Stimulated activated CD4-positive, alpha-beta T cell treated with anti-CD3 and anti-CD28 coated beads, Interleukin-12 subunit alpha, Interleukin-12 subunit beta, amount 100 ng/mL, for 48 hours (primary cell): ENCODE measurements at regions not wholly inside any gene's neighbourhood (a gene's known extent, or its start where the extent isn't known, plus 50 kb on each side); places are given as distances from the start of the nearest gene placed in this dataset.

ENCODE experiments used
- DNase-seq, 3 donors: peaks; one replicate each; pipeline ENCODE4 v3.0.0-alpha.2; 2020; ENCODE audit warnings: low read depth in 2 of 3, low spot score in 1 of 3

DNA sequence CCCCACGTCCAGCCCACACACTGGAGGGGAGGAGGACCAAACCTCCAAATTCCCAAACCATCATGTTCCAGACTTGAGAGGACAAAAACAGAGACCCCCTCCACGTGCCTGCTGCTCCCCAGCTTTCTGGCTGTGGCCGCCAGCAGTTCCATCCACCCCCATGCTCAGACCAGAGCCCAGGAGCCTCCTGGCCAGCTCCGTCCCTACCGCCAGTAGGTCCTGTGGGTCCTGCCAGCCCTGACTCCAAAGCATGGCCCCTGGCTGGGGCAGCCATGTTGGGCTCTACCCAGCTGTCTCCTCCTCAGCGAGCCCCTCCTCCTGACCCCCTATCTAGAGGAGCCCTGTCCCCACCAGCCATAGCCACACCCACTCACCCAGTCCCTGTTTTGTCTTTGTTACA, 227.3 kb upstream of the RTL1 start:
- DNase-seq = no peak

DNA sequence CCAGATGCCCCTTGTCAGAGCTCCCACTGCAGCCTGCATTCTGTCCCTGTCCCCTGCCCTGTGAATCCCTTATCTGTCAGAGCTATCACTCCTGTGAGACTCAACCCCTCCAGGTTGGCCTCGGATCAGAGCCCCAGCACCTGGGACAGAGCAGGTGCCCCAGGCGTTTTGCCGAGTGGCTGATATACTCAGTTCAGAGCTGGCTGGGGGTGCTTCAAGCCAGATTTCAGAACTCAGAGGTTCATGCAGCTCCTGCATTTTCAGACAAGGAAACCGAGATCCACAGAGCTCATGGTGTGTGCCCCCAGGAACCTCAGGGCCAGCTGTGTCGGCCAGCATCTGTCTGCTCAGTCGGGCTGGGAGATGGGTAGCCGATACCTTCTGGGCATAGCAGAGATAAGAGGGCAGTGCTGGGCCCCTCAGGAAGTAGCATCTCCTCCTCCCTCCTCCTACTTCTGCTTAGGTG, 228.0 kb upstream of the RTL1 start:
- no peak for DNase-seq

DNA sequence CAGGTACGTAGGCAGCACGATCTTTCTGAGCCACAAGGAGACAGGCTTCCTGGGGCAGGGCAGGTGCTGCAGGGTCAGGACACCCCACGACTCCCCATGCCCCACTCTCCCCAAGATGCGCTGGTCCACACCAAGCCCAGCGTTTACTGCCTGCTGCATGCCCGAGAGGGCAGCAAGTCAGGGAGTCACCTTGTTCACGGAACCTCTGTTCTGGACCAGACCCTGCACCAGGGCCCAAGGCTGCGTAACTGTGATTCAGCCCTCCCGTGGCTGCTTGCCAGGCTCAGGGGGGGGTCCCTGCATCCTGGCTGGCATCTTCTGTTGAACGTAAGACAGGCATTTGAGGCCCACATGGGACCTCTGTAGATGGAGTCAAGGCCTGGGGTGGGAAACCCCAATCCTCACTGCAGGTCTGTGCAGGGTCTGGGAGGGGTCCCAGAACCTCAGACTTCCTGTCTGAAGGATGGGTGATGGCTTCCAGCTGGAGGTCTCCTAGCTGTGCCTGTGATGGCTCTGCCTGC, 228.6 kb upstream of the RTL1 start:
- no peak for DNase-seq

DNA sequence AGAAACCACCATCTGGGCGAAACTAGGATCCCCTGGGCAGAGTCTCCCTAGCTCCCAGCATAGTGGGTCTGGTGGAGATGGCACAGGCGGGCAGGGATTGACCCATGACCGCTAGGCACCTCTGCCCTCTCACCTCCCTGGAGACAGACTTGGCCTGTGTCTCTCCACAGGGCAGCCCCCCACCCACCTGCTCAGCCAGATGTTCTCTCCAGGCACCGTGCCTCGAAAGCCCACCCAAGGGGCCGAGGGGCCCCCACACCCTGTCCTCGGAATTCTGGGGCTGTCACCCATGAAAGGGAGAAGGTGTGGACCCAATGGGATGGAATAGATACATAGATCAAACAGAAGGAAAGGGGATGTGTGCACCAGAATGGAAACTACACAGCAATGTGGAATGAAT, 229.1 kb upstream of the RTL1 start:
- no peak for DNase-seq

DNA sequence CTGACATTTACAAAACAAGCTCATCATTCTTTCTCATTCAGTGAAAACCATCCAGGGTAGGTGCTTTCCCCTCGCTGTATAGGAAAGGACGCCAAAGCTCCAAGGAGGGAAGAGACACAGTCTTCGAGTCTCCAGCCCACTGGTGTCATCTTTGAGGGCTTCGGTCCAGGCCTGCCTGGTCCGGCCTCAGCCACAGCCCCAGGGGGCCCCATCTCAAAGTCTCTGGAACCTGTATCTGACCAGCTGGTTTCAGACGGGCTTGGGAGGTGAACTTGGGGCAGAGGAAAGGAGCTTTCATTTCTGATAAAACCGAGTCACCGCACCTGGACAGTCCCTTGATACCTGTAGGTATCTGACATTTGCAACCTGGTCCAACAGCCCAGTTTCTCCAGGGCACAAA, 229.5 kb upstream of the RTL1 start:
- no peak for DNase-seq

DNA sequence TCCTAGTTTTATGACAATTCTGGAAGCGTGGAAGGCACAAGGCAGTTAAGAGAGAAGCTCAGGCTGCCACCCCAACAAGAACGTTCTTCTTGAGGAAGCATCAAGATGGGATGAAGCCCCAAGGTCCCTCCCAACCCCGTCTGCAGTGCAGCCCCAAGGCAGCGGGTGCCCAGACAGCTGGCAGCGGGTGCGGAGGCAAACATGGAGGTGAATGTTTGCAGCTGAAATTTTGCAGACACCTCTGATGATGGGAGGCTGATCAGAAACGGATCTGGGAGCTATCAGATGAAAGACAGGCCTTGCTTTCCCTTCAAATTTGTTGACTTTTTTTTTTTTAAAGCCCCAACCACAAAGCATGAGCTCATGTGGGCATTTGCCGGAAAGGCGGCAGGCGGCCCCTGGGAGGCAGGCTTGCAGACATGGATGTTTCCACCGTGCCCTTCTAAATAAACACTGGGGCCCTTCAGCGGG, 230.7 kb upstream of the RTL1 start:
- DNase-seq = no peak

DNA sequence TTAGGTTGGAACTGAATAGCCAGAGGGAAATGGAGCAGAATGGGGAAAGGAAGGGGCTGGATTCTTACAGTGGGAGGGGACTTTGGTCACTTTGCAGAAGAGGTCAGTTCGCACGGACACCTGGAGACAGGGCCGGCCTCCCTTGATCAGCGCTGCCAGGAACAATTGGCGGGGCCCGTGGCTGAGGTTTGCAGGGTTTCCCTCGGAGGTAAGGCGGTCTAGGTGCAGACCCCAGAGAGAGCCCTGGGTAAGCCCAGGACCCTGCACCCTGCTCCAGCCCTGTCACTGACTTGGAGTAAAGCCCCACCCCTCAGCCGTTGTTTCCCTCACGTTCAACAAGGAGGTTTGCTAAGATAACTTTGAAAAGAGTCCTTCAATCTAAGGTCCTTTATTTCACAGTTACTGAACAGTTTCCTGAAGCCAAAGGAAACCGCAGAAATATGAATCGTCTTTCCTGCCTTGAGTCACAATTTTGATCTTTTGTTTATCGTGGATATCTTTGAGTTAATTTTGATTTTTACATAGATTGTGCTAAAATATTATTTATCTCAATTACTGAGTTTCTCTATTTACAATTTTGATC, 231.4 kb upstream of the RTL1 start:
- no peak for DNase-seq

DNA sequence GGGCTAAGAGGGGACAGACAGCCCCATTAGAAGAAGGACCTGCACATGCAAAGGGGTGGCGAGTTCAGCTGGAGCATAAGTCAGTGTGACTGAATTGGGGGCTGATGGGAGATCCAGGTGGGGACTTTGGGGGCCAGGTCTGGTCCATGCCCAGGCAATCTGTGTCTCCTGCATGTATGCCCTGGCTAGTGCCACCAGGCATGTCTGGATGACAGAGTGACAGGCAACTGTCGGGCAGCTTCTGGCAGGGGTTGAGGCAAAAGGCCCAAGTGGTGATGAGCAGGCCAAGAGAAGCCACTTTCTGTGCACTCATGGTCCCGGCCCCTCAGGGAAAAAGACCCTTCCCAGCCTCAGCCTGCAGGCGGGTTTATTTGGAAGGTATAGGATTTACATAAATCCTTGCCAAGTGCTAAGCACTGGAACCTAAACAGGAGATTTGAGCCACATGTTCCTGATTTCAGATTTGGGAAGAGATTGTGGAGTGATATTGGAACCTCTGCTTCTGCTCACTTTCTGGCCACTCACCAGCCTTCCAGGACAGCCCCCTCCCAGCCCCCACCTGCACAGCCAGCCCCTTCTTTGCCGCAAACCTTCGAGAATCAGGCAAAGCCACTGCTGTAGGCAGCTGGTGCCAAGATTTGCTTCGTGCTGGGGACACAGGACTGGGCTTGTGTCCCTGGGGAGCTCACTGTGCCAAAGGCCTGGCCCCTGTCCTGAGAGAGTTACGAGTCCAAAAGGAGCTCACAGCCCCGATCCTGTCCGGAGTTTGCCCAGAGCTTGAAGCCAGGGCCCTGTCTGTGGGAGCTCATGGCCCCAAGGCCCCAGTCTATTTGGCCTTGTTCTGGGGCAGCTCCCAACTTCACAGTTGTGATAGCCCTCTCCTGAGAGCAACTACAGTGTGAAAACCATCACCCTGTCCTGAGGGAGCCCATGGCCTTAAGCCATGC, 232.5 kb upstream of the RTL1 start:
- DNase-seq = no peak

DNA sequence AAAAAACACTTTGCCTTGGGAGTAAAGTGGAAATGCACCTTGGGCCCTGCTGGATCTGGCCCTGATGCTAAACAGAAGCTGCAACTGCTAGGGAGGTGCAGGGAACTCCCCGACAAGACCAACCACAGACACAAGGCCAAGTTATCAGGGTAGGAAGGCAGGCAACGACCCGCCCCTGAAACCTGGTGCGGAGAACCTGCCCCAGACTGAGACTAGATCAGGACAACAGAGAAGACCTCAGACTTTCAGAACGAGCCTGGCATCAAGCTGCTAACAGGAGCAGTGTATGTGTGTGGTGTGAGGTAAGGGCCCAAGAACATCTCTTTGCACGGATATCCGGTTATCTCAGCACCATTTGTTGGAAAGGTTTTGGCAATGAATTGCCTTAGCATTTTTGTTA, 233.7 kb upstream of the RTL1 start:
- DNase-seq = no peak

DNA sequence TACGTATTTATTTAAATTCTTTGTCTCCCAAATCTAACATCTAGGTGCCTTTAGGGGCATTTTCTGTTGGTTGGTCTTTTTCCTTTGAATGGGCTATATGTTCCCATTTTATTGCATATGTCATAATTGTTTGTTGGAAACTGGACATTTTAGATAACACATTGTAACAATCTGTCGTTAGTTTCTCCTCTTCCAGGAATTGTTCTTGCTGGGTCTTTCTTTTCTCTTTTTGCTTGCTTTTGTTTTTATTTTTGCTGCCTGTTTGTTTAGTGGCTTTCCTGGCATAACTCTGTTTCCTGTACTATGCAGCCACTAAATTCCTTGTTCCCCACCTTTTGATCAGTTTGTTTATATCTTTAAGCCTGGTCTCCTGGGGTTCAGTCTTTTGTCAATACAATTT, 244.3 kb upstream of the RTL1 start:
- DNase-seq = no peak

DNA sequence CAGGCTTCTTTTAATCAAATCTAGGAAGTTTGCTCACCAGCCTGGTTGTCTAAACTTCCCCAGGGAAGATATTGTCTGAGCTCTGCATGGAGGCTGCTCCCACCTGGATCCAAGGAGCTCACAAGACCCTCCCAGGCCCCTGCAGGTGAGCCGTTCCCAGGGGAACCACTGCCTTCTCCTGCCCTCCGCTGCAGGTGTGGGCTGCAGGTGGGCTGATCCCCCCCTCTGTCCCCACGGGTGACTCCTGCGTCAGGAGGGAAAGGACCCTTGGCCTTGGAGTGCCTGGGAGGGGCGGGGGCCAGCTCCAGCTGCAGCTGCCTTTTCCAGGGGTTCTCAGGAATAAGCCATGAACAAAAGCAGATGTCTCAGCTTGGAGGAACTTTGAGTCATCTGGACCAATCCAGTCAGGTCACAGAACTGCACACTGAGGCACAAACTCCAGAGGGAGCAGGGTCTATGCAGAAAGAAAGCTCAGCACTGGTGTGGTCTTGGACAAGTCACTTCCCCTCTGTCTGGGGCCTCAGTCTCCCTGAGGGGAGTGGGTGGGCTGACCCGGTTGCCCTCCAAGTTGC, 246.6 kb upstream of the RTL1 start:
- DNase-seq = no peak

DNA sequence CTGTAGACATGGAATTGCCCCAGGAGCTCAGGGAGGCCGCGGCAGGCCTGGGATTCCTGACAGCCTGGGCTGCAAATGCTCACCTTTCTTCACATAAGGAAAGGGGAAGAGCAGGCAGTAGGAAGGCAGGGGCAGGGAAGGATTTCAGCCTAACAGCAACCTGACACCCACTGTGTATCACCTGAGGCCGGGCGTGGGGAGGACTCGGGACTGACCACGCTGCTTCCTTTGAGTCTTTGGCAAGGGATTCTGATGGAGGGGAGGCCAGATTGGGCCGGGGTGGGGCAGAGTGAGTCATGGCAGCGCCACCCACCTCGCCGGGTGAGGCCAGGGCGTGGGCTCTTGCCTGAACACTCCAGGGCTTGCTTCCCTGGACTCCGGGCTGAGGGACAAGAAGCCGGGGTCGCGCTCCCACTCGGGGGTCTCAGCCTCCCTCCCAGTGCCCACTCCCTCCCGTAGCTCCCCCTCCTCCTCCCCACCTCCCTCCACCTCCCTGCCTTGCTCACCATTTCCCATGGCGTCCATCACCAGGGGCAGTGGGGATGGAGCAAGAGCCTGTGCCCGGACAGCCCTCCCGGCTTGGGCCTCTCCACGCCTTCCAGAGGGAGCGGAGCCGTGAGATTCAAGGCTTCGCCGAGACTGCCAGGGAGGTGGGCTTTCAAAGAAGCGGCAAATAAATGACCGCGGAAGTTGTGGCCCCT, 247.9 kb upstream of the RTL1 start:
- DNase-seq = no peak

DNA sequence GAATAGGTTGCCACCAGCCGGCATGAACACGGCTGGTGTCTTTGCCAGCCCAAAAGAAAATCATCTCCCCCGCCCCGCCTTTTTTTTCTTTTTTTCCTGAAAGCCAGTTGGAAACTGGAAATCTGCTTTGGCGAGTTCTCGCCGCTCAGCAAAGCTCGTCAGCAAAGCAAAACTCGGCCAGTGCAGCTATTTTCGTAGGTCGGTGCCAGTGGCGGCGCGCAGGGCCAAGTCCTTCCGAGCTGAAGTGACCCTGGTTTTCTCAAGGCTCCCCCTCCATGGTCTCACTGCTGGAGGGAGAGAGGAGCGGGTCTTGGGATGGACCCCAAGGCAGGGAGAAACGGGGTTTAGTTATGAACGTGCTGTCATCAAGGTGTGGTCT, 248.4 kb upstream of the RTL1 start:
- DNase-seq = no peak

DNA sequence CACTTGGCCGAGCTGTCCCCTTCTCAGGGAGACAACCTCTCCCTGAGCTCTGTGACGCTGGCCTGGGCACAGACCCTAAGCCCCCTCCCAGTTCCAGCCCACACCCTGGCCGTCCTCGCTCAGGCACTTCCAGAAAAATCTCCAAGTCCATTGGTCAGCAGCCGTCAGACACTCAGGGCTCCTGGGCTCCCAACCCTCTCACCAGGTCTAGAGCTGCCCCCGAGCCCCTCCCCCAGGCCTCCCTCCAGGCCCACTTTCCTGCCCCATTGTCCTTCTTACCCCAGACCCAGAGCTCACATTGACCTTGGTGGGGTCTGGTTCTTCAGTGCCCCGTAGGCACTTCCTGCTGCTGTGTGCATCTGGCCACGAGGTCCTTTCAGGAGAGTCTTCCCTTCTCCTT, 249.3 kb upstream of the RTL1 start:
- DNase-seq = no peak

DNA sequence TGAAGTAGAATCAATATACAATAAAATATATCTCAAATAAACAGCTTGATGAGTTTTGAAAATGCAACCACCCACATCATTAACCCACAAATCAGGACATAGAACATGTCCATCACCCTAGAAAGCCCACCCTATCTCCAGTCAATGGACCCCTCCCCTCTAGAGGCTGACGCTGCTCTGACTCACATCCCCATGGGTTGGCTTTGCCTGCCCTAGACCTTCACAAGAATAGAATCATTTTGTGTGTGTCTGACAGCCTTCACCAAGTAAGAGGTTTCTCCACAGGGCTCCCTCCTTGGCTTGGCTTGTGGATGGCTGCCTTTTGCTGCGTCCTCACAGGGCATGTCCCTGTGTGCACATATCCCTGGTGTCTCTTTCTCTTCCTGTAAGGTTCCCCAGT, 250.2 kb upstream of the RTL1 start:
- no peak for DNase-seq

DNA sequence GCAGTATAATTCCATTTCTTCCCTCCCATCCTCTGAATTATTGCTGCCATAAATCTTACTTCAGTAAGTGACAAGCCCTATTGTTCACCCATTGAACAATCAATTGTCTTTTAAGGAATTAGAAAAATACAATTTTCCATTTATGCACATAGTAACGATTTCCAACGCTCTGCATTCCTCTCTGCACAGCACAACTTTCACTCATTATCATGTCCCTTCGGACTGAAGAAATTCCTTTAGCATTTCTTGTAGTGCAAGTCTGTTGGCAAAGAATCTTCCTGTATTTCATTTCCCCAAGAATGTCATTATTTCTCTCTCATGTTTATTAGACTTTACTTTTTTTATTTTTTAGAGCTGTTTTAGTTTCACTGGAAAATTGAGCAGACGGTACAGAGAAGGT, 252.1 kb upstream of the RTL1 start:
- DNase-seq = no peak

DNA sequence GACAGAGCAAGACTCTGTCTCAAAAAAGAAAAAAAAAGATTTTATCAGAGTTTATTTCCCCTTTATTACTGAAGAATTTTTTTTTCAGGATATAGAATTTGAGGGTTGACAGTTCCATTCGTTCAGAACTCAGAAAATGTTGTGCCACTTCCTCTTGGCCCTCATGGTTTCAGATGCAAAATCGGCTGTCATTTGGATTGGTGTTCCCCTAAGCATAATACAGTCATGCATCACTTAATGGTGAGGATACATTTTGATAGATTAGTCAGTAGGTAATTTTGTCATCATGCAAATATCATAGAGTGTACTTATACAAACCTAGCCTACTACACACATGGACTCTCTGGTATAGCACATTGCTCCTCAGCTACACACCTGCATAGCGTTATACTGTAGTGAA, 263.9 kb upstream of the RTL1 start:
- DNase-seq = no peak

DNA sequence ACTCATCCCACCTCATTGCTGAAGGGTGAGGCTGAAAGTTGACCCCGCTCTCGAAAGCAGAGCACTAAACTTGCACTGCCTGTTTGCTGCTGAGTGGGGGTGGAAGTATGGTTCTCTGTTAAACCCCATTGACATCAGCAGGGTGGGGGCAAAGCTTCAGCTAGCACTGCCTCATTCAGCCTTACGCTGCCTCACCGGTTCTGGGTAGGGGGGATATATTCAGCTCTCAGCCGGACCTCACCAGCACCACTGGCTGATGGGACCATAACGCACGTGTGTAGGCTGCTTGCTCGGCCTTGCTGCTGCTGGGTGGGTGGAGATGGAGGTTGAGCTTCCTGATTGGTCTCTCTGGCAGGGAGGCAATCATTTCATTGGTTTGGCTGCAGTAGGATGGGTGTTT, 265.7 kb upstream of the RTL1 start:
- no peak for DNase-seq

DNA sequence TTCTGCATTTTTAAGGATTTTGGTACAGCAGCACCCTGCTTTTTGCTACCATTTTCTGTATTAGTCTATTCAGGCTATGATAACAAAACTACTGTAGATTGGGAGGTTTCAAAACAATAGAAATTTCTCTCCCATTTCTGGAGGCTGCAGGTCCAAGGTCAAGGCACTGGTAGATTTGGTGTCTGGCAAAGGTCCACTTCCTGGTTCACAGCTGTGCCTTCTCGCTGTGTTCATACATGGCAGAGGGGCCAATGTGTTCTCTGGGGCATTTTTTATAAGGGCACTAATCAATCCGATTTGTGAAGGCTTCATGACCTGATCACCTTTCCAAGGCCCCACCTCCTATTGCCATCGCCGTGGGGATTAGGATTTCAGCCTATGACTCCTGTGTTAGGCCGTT, 268.1 kb upstream of the RTL1 start:
- no peak for DNase-seq

DNA sequence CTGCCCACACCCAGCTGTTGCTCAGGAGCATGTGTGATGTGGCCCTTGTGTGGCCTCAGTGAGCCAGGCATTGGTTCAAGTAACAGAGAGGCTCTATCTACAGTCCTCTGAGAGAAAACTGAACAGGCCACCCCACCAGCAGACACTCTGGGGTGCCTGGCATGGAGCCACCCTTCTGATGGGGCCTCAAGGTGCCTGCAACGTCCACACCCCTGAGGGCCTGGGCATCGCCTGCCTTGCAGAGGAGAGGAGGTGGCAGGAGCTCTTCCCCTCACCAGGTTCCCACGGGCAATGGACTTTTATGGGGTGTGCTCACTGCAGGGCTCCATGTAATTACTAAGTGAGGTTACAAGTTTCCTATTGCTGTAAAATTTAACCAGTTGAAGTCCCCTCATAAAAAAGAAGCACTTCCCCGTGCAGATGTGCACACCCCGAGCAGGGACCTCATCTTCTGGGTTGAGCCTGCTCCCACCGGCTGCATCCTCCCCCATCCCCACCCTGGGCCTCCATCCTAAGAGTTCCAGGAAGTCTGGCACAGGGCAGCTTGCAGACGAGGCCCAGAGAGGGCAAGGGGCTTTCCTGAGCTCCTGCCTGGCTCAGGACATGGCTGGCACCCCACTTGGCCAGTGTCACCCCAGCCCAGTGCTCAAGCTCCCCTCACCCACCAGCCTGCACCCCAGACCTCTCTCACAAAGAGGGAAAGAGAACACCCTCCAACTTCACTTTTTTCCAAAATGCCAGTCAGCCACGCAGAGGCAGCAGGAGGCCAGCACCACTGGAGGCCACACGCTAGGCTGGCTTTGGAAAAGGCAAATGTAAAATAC, 270.4 kb upstream of the RTL1 start:
- no peak for DNase-seq

DNA sequence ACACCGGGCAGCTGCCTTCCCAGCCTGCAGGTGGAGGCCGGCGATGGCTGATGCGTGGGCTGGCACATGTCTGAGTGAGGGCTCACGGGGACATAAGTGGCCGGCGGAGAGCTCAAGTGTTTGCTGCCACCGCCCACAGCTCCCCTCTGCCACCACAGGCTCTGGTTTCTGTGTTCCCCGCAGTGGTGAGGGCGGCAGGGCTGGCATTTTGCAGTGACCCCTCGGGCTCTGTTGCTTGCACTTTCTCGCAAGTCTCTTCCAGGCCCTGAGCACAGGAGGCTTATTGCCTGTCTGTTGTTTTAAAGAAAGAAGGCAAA, 271.0 kb upstream of the RTL1 start:
- no peak for DNase-seq
